ENCODE measurements at regions not wholly inside any gene's neighbourhood (a gene's known extent, or its start where the extent isn't known, plus 50 kb on each side); places are given as distances from the start of the nearest gene placed in this dataset.

DNA sequence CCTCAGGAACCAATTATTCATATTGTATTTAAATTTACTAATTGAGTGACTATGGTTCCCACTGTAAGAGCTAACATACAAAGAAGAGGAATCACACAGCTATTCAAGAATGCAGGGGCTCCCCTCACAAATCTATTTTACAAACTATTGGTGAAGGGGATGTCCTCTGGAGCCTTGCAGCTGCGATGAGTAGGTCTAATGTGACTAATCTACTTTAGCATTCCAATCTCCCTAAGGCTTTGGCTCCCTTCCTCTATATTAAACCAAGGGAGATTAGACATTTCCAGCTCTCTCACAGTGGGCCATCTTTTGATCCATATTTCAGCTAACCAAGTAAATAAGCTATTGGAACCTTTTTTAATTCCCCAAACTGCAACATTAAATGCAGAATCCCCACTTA lies 514.2 kb upstream of the BCHE start:
- TF ChIP-seq, protein P1, sequence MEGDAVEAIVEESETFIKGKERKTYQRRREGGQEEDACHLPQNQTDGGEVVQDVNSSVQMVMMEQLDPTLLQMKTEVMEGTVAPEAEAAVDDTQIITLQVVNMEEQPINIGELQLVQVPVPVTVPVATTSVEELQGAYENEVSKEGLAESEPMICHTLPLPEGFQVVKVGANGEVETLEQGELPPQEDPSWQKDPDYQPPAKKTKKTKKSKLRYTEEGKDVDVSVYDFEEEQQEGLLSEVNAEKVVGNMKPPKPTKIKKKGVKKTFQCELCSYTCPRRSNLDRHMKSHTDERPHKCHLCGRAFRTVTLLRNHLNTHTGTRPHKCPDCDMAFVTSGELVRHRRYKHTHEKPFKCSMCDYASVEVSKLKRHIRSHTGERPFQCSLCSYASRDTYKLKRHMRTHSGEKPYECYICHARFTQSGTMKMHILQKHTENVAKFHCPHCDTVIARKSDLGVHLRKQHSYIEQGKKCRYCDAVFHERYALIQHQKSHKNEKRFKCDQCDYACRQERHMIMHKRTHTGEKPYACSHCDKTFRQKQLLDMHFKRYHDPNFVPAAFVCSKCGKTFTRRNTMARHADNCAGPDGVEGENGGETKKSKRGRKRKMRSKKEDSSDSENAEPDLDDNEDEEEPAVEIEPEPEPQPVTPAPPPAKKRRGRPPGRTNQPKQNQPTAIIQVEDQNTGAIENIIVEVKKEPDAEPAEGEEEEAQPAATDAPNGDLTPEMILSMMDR (conservative IDR thresholded peaks at IDR 0.05 in 1 of 2, IDR thresholded peaks at IDR 0.05 in 1 of 2; ENCODE audit: extremely low read depth in 1 of 2, insufficient read depth in 1 of 2, low read depth in 1 of 2, low read length in 2 of 2), result no peak
- TF ChIP-seq EZH2 (IDR thresholded peaks at IDR 0.05; ENCODE audit: borderline replicate concordance, low read length), result no peak

Measured in mammary epithelial cell (primary cell).